ENCODE measurements at regions not wholly inside any gene's neighbourhood (a gene's known extent, or its start where the extent isn't known, plus 50 kb on each side); places are given as distances from the start of the nearest gene placed in this dataset.
"Not testable (repeated sequence)": the region's sequence is repeated elsewhere in the genome, so short reads cannot be mapped to it uniquely, and the experiment has no call there.

DNA sequence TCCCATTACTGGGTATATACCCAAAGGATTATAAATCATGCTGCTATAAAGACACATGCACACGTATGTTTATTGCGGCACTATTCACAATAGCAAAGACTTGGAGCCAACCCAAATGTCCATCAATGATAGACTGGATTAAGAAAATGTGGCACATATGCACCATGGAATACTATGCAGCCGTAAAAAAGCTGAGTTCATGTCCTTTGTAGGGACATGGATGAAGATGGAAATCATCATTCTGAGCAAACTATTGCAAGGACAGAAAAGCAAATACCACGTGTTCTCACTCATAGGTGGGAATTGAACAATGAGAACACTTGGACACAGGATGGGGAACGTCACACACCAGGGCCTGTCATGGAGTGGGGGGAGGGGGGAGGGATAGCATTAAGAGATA, 175.0 kb upstream of the FZD8 start:
- not testable (repeated sequence) for DNase-seq

DNA sequence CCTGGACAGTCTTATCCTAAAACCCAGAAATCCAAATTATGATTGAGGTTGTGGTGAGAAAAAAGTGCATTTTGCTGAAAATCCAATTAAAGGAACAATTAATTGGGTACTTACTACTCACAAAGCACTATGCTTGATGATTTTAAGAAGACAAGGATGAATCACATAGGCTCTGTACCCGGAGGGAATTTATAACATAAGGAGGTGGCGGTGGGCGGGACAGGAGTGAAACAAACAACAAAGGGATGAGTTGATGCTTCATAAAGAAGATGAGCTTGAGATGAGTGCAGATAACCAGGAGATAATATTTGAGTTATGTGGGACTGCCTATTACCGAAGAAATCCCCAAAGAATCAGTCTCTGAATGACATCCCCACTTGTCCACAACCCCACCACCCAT, 171.1 kb upstream of the FZD8 start:
- no peak for DNase-seq

DNA sequence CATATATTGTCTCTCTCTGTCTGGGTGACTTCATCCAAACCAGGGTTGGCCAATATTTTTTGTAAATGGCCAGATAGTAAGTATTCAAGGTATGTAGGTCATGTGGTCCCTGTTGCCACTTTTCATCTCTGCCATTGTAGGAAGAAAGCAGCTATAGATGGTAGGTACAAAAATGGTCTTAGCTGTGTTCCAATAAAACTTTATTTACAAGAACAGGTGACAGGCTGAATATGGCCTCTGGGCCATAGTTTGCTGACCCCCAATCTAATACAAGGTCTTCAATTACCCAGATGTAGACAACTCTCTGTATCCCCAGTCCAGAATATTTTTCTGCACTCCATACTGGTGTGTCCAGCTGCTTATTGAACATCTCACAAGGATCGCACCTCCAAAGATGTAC, 166.2 kb upstream of the FZD8 start:
- no peak for DNase-seq

DNA sequence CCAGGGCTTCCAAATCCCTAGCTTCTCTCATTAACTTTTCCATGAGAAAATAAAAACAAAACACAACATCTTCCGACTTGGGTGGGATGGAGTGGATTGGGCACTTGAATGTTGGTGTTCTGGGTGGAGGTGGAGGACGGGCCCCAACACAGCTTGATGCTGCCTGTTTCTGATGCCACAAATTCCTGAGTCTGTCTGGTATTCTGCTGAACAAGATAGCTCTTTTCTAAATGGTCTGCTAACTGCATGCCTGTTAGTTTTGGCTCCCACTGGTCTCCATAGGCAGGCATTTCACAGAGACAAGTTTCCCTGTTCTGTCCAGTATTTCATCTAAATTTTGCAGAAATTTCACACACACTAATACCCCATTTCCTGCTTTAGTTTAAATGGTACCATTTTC, 160.9 kb upstream of the FZD8 start:
- DNase-seq = no peak

DNA sequence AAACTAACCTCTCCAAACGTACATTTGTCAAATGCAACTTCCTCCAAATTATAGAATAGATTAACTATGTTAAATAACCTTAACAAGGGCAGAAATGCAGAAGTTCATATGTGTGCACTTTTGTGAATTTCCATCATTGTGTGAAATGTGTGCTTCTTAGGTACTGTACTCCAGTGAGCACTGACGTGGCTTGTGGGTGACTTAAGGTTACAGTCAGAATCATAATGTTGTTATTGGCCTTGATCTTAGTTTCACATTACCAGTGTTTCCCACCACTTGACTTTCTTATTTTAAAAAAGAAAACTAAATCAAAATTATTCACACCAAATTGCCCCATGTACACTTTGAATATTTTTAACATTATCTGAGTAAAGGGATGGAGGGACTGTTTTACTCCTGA, 155.1 kb upstream of the FZD8 start:
- no peak for DNase-seq

DNA sequence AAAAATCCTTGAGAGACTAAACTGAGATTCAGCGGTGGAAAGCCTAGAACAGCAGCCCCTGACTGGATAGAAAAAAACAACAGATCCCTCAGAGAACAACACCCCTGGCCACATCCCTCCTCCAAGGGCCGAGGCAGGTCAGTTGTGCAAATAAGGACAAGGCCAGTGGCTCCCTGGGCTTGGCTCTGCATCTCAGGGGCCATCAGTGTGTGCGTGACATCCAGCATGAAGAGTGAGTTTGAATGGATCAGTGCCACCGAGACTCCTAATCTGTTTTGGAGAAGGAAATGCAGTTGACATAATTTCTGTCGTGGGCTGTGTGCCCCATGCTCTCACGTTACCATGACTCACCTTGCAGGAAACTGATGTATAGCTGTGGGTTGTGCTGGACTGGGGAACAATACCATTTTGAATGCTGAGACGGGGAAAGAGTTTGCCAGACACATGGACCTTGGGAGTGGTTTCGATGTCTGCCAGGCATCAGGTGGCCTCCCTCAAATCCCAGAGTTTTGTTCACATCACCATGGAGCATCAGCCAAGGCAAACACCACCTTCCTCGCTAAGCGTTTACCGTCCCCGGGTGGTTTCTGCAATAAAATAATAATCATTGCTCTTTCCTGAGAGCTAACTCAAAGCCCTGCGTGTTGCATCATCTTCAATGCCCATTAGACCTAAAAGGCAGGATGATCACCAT, 153.2 kb upstream of the FZD8 start:
- peak; percentile 76 for DNase-seq

DNA sequence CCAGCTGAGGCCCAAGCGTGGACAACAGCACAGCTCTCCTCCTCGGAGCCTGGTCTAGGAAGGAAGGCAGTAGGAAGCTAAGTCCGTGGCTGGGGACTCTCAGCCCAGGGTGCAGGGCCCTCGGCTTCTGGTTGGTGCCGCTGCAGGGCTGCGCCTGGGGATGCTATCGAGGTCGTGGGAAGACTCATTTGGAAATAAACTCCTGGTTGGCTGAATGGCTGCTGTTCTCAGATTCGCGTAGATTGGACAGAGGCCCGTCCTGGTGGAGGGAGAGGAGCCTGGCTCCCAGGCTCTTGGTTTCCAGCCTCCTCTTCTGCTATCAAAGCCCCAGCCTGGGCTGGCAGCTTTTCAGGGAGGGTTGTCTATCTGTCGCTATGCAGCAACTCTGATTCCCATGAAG, 152.6 kb upstream of the FZD8 start:
- no peak for DNase-seq

DNA sequence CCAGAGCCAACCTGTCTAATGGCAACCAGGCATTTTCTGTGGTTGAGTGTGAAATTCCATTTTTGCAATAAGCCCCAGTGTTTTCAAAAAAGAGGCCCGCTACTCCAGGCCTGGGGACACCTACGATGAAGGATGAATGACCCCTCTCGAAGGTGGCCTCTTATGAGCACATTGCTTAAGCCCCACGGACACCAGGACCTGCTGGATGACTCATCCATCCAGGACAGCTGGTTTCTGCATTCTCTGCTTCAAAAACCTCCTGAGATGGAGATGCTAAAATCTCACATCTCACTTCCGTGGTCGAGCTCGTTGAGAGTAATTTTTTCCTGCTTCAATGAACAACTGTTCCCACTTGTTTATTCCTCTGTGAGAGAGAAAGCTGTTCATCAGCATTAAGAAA, 150.2 kb upstream of the FZD8 start:
- no peak for DNase-seq

DNA sequence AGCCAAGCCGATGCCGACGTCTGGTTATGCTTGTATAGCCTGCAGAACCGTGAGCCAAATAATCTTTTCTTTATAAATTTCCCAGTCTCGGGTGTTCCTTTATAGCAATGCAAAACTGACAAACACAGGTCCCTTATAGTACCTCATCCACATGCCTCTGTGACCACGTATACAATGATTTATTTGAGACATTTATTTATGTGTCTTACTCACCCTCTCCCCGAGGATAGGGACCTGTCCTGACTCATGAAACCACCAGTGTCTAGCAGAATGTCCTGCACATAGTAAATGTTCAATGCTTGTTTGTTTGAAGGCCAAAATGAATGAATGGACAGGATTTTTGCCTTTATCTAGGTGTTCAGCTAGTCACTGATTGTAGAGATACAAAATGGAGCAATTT, 147.9 kb upstream of the FZD8 start:
- no peak for DNase-seq

DNA sequence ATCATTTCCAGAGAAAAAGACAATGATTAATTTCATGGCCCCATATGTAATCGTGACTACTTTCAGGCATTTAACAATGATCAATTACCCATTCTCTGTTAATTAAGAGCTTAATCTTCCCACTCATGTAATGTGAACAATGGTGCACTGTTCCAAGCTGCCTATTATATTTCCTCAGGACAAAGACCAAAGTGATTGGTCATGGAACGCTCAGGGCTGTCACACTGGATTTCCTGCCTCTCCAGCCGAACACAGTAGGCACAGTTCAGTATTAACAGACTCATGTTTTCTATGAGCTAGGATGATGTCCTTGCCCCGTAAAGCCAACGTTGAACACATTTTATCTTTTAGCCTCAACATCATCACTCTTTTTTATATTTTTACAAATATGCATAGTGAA, 142.7 kb upstream of the FZD8 start:
- no peak for DNase-seq

DNA sequence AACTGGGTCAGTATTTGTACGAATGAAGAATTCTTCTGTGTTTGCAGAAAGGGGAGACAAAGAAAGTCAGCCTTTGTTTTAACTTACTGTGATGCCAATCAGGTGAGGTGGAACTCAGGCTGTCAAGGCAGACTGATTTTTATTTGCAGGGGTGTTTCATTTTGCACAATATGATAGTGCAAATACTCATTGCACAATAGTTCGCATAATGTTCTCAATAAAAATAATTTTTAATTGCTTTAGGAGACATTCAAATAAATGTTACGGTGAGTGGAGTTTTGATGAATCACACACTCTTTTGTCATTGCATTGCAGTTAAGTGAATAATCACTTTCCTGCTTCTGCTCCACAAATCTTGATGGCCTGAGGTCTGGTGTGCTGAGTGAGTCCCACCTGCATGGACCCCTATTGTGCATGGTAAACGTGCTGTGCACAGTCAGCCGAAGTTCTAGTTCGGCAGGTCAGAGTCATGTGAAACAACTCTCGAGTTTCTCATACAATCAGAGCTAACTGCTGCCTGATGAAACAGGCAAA, 141.3 kb upstream of the FZD8 start:
- peak; percentile 13 for DNase-seq

DNA sequence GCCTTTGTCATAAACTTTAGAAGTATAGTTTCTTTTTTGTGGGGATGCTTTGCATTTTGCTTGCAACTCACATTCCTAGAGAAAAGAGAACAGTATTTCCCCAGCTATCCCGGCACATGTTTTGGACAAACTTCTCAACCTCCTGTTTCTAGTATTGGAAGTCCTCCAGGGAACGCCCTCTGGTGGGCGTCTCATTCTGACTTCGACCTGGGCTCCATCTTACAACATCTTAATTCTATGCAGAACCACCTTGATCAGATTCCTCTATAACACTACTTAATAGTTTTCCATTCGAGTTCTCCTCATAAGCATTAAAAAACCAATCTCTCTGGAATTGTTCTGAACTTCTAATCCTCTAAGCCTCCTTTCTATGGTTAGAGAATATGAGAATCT, 139.5 kb upstream of the FZD8 start:
- DNase-seq = no peak

DNA sequence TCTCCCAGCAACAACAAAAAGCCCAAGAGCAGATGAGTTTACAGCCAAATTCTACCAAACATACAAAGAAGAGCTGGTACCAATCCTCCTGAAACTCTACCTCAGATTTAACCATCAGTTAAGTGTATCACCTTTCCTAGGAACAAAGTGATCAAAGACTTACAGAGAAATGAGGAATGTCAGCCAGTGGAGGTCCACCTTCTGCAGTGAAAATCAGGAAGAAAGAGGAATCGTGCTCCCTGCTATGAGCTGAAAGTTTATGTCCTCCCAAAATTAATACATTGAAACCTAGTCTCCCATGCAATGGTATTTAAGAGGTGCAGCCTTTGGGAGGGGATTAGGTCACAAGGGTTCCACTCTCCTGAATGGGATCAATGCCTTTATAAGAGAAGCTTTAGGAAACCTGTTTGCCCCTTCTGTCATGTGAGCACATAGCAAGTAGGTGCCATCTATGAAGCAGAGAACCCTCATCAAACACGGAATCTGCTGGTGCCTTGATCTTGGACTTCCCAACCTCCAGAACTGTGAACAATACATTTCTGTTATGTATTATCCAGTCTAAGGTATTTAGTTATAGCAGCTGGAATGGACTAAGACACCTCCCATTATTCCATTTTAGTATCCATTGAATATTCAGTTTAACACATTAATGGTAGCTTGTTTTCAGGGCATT, 139.0 kb upstream of the FZD8 start:
- no peak for DNase-seq

DNA sequence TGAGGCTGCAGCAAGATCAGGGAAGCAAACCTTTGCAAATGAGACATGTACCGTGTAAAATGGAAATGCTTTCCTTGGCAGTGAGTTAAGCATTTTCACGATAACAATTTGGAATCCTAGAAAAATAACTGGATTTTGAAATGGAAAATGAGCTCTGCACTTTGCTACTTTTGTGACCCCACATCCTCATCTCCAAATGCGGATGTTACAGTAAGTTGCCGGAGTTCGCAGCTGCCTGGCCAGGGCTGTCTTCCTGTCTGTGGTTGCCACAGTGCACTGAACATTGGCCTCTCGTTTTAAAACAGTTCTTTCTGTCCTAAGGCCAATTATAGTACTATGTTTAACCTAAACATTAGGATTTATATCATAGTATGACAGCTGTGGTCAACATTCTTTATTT, 136.2 kb upstream of the FZD8 start:
- DNase-seq = no peak

DNA sequence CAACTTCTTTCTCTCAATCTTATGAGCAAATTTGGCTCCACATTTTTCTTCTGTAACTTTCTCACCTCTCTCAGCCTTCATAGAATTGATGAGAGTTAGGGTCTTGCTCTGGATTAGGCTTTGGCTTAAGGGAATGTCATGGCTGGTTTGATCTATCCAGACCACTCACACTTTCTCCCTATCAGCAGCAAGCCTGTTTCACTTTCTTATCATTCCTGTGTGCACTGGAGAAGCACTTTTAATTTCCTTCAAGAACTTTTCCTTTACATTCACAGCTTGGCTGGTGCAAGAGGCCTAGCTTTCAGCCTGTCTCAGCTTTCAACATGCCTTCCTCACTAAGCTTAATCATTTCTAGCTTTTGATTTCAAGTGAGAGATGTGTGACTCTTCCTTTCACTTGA, 134.5 kb upstream of the FZD8 start:
- DNase-seq = not testable (repeated sequence)

DNA sequence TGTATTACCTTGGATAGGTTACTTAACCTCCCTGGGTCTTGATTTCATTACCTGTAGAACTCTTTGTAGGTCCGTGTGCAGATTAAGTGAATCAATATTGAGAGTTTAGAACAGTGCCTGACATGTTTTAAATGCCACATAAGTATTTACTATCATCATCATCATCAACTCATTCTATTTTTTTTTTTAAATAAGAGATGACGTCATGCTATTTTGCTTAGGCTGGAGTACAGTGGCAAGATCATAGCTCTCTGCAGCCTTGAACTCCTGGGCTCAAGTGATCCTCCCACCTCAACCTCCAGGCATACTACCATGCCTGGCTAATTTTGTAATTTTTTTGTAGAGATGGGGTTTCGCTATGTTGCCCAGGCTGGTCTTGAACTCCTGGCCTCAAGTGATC, 132.0 kb upstream of the FZD8 start:
- no peak for DNase-seq

DNA sequence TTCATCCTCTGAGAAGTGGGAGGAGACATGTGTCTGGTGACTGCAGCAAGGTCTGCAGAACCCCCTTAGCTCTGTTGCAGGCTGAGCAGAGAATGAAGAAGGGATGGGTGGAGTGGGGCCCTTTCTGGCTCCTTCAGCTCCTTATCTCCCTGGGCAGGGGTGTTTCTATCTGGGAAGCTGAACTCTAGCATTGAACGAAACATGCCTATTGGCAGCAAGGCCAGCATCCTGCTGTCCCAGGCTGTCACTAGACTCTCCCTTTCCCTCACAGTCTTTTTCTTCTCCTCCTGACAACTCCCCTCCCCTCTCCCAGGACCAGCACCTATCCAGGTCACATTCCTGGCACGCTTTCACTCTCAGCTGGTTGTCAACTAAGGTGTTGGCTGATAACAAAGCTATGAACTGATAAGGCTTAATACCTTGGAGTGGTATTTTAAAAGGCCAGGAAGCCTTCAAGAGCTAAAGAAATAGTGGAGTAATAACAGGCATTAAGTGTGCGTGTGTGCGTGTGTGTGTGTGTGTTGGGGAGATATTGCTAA, 128.8 kb upstream of the FZD8 start:
- DNase-seq = no peak

DNA sequence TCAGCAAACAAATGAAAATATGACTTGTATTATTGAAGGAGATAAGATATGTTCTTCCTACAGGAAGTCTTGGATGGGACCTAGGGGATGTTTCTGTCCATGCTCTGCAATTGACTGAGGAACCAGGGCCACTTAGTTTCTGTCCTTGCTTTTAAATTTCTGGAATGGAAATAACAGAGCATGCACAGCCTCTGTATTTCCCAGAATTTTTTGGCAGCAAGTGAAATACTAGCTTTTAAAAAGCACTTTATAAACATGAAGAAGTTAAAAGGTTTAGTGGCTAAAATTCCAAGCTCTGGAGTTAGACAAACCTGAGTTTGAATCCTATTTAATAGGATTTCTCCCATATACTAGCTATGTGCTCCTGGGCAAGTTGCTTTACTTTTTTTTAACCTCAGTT, 127.7 kb upstream of the FZD8 start:
- no peak for DNase-seq

DNA sequence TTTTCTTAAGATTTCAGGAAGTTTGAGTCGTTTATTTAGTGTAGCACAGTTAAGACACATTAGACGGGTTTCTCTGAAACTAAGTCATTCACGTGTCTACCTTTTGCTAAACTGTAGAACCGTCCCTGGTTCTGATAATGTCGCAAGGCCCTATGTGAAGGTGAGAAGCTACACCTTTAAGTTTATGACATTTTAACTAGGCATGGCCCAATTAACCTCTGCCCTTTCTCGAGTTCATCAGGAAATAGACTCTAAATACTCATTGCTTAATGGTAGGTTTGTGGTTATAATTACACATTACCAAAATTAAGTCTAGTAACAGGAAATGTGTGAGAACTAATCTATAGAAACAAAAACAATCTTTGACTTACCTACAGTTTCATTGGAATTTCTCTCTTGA, 126.6 kb upstream of the FZD8 start:
- DNase-seq = no peak

DNA sequence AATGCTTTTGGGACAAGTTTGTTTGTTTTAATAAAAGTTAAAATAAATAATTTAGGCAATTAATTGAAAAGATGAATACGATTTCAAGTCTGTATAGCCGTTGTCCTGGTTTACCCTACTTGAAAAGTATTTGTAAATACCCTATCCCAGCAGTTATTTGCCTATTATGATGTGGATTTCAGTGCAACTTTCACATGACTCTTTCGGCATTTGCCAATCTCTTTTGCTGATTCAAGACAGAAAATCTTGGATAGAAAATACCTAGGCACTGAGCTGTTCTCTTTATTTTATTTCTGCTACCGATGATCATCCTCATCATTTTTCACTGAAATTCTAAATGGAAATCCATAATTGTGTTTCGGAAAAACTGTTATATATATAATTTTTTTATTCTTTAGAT, 125.9 kb upstream of the FZD8 start:
- no peak for DNase-seq

DNA sequence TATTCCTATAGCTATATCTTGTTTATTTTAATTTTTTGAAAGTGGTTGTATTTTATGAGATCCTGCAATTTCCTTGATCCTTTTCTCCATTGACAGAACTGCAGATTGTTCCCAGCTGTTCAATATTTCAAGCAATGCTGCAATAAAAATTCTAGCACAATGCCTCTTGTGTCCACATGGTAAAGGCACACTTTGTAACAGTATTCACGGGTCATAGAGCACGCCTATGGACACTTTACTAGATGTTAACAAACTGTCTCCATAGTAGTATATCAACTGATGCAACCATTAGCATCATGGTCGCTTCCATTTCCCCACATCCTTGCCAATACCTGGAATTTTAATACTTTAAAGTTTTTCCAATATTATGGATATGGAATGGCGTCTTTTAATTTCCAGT, 123.9 kb upstream of the FZD8 start:
- DNase-seq = no peak

DNA sequence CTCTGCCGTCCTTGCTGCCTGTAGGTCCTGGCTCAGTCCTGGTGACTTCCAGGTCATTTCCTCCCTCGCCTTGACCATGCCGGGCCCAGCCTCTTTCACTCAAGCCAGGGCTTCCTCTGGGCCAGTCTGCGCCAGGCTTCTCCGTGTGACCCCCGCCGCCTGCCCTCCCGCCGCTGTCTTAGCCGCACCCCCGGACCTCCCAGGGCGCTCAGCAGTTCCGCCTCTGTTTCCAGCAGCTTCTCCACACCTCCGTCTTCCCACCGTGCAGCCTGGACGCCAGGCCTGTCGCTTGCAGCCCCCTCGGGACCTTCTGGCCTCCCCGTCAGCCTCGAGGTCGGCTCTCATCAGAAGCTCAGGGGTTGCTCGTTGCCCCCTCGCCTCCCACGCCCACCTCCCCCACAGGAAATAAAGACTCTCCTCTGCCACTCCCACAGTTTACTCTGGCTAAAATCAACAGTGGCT, 123.0 kb upstream of the FZD8 start:
- no peak for DNase-seq

DNA sequence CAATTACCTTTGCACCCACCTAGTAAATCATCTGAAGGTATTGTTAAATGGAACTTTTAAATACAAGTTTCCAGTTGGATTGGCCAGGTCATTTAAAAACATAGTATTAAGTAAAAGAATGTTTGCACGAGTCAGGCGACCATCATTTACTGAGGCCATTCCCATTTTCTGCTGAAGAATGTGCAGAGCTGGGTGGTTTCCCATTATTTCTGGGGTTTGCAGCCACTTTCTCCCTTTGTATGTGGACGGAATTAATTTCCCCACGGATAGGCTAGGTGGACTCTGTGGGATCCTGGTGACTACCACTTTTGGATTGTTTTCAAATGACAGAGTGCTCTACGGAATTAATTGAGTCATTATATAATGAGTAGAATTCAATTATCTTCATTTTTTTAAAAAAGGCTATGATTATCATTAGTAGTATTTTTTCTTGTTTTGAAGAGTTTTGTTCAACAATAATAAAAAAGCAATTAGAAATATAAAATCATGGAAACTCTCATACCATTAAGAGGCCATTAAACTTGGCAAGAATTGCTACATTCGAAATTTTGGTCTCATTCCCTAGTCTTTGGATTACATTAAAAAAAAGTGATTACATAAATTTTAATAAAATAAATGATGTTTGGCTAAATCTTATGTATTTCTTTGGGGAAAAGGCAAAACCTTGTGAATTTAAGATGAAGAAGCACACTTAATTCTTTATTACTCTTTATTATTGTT, 120.4 kb upstream of the FZD8 start:
- DNase-seq = no peak

DNA sequence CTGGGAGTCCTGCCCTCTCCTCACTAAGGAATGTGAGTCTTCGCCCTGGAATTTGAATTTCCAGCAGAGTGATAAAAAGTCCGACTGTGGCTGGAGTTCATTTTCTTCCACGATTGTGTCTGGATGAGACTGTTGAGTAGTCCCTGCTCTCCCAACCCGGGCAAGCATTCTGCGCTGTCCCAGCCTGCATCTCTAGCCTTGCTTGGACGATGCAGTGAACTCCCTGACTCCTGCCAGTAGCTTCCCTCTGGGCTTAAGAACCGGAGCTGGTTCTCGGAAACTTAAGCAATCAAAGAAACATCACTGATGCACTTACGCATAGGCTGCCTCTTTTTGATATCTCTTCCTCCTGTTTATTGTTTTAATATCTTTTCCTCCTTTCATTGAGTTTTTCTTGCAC, 116.0 kb upstream of the FZD8 start:
- no peak for DNase-seq
